Fibroblast of upper back skin (primary cell): ENCODE measurements at regions not wholly inside any gene's neighbourhood (a gene's known extent, or its start where the extent isn't known, plus 50 kb on each side); places are given as distances from the start of the nearest gene placed in this dataset.
"Not testable (repeated sequence)": the region's sequence is repeated elsewhere in the genome, so short reads cannot be mapped to it uniquely, and the experiment has no call there.

Experiments used
- DNase-seq: peaks from one replicate; pipeline ENCODE4 v3.0.0-alpha.2; 2013

GRCh38 chr14:56002342-56002741 lies 115.9 kb upstream of the PELI2 start:
- peak; percentile 2 for DNase-seq

- no peak for DNase-seq
Measured at GRCh38 chr14:56002876-56003625, 115.2 kb upstream of the PELI2 start.

GRCh38 chr14:56004323-56004722 lies 113.9 kb upstream of the PELI2 start:
- no peak for DNase-seq

- DNase-seq, result peak; percentile 68
Measured at GRCh38 chr14:56004786-56005185, 113.4 kb upstream of the PELI2 start.

- peak; percentile 62 for DNase-seq
Measured at GRCh38 chr14:56005191-56006053, 112.8 kb upstream of the PELI2 start.

- DNase-seq, result not testable (repeated sequence)
Measured at GRCh38 chr14:56007491-56007890, 110.7 kb upstream of the PELI2 start.

- no peak for DNase-seq
Measured at GRCh38 chr14:56008150-56008549, 110.1 kb upstream of the PELI2 start.

- DNase-seq, result not testable (repeated sequence)
Measured at GRCh38 chr14:56008661-56009060, 109.5 kb upstream of the PELI2 start.

- no peak for DNase-seq
Measured at GRCh38 chr14:56023661-56024081, 94.5 kb upstream of the PELI2 start.

GRCh38 chr14:56025191-56025590 lies 93.0 kb upstream of the PELI2 start:
- no peak for DNase-seq

GRCh38 chr14:56026506-56026905 lies 91.7 kb upstream of the PELI2 start:
- no peak for DNase-seq

GRCh38 chr14:56027421-56027820 lies 90.8 kb upstream of the PELI2 start:
- no peak for DNase-seq

GRCh38 chr14:56027916-56028712 lies 90.1 kb upstream of the PELI2 start:
- DNase-seq, result peak; percentile 11

GRCh38 chr14:56036353-56036752 lies 81.9 kb upstream of the PELI2 start:
- DNase-seq, result no peak

- DNase-seq, result no peak
Measured at GRCh38 chr14:56040121-56040520, 78.1 kb upstream of the PELI2 start.

- DNase-seq, result no peak
Measured at GRCh38 chr14:56044196-56044595, 74.0 kb upstream of the PELI2 start.

- DNase-seq, result no peak
Measured at GRCh38 chr14:56046546-56046945, 71.7 kb upstream of the PELI2 start.

- no peak for DNase-seq
Measured at GRCh38 chr14:56046996-56047395, 71.2 kb upstream of the PELI2 start.

- DNase-seq, result no peak
Measured at GRCh38 chr14:56049536-56049935, 68.7 kb upstream of the PELI2 start.

- no peak for DNase-seq
Measured at GRCh38 chr14:56055511-56055910, 62.7 kb upstream of the PELI2 start.

GRCh38 chr14:56056031-56056430 lies 62.2 kb upstream of the PELI2 start:
- no peak for DNase-seq

- no peak for DNase-seq
Measured at GRCh38 chr14:56057071-56057741, 61.0 kb upstream of the PELI2 start.

- no peak for DNase-seq
Measured at GRCh38 chr14:56057767-56058166, 60.4 kb upstream of the PELI2 start.
